ELR (cell line): ENCODE measurements at regions not wholly inside any gene's neighbourhood (a gene's known extent, or its start where the extent isn't known, plus 50 kb on each side); places are given as distances from the start of the nearest gene placed in this dataset.
"Not testable (repeated sequence)": the region's sequence is repeated elsewhere in the genome, so short reads cannot be mapped to it uniquely, and the experiment has no call there.

Source experiments
- DNase-seq: peaks from one replicate; pipeline ENCODE4 v3.0.0-alpha.2; 2015; ENCODE audit warnings: low read depth

GRCh38 chr20:29296256-29297230, 1960.9 kb upstream of the DEFB115 start:
- DNase-seq, result no peak

DNA sequence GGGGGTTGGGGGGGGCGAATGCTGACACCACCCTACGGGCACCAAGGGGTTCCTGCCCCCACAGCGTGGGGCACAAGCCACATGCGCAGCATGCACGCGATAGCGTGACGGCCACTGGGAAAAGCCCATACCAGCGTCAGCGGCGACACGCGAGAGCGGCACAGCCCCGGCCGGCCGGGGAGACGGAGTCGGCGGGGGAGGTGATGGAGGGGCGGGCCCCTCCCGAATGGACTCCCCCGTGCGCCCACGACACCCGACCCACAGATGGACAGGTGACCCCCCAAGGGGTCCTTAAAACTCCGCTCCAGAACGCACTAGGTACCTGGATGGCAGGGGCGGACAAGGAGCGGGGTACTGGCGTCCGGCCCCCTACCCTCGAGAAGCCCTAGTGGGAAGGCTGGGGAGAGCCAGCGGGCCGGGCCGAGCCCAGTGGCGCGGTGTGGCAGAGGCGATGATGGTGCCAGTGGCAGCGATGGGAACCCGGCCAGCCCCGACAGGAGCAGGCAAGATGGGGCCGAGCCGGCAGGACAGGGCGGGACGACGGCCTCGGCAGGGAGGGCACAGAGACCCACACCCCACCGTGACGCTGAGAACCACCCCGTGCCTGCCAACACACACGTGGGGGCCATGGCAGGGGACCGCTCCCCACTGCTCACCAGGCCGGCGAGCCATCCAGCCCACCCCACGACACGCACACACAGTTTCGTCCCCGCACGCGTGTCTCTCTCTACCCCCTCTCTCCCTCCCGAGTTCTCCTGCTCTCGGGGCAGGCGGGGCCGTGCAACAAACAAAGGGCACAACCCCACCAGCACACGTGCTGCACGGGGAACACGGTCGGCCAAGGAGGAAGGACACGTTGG, 1959.8 kb upstream of the DEFB115 start:
- DNase-seq, result no peak

GRCh38 chr20:29298271-29298590, 1959.2 kb upstream of the DEFB115 start:
- no peak for DNase-seq

DNA sequence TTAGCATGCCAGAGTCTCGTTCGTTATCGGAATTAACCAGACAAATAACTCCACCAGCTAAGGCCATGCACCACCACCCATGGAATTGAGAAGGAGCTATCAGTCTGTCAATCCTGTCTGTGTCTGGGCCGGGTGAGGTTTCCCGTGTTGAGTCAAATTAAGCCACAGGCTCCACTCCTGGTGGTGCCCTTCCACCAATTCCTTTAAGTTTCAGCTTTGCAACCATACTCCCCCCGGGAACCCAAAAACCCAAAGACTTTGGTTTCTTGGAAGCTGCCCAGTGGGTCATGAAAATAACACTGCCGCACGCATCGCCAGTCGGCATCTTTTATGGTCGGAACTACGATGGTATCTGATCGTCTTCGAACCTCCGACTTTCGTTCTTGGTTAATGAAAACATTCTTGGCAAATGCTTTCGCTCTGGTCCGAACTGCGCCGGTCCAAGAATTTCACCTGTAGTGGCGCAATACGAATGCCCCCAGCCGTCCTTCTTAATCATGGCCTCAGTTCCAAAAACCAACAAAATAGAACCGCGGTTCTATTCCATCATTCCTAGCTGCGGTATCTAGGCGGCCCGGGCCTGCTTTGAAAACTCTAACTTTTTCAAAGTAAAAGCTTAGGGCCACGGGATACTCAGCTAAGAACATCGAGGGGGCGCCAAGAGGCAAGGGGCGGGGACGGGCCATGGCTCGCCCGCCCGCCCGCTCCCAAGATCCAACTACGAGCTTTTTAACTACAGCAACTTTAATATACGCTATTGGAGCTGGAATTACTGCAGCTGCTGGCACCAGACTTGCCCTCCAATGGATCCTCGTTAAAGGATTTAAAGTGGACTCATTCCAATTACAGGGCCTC, 1958.5 kb upstream of the DEFB115 start:
- DNase-seq, result no peak

GRCh38 chr20:29299811-29300578, 1957.5 kb upstream of the DEFB115 start:
- no peak for DNase-seq

DNA sequence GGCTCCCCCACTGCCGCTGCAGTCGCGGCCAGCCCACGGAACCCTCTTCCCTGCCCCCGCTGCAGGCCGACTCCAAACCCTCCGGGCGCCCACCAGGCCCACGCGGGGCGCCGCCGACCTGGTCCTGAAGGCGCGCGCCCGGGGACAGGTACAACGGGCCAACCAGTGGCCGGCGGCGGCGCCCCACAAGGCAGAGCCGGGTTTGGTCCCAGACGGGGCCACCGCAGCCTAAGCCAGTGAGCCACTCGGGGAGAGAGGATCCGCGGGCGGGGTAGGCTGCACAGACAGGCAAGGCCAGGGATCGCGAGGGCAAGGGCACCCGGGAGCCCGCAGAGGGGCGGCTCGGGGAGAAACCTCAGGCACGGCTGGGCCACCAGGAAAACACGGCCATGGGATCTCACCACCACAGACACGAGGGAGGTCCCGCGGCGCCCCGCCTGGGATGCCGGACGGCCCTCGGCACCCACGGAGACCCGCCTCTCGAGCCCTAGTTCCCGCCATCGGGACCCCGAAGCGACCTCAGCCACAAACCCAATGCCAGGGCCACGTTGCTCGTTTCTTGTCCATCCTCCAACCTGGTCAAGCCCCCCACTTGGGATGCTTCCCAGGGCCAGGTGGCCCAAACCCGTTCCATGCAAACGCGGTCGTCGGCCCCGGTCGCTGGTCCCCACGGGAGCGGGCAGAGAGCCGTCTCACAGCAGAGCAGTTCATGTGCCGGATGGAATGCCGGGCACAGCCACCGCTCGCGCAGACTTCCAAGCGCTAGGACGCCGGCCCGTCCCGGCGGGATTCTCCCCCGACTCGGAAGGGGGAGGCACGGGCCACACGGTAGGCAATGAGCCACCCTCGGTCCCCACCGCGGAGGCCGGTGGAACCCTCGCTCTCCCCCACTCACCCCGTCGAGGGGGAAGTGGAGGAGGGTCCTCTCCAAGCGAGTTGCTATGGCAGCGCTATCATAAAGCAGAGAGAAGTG, 1956.6 kb upstream of the DEFB115 start:
- no peak for DNase-seq

DNA sequence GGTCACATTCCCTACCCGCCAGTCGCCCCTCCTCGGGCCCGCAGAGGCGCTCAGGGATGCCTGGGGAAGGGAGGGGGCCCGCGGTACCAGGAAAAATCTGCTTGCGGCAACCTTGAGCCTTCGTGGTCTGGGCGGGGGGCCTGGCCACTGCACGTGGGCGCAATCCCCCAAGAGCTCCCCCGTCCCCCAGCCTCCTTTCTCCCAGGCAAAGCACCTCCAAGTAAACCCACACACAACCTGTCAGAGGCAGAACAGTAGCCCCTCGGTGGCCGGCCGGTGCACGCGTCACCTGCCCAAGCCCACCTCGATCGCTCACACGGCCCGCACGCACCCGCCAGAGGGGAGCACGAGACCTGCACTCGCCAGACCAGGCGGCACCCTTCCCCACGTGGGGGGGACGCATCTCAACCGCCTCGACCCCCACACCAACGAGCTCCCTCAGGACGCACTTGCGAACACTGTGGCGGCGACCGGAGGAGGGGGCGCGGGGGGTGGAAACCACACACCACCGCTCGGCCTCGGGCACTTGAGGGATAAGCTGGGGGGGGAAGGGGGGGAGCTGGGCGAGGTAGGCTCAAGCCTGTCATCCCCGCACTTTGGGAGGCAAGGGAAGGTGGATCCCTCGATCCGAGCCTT, 1955.7 kb upstream of the DEFB115 start:
- DNase-seq, result no peak

GRCh38 chr20:29302979-29303644, 1954.4 kb upstream of the DEFB115 start:
- no peak for DNase-seq

GRCh38 chr20:29306390-29307072, 1950.9 kb upstream of the DEFB115 start:
- no peak for DNase-seq

- not testable (repeated sequence) for DNase-seq
Measured at GRCh38 chr20:29307484-29307883, 1950.0 kb upstream of the DEFB115 start.

DNA sequence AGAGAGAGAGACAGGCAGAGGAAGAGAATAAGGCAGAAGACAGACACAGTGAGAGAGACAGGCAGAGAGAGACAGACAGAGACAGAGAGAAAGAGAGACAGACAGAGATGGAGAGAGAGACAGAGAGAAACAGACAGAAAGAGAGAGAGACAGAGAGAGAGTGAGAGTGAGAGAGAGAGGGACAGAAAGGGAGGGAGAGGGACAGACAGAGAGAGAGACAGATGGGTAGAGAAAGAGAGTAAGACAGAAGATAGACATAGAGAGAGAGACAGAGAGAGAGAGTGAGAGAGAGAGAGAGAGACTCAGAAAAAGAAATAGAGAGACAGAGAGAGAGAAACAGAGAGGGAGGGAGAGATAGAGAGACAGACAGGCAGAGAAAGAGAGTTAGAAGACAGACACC, 1948.5 kb upstream of the DEFB115 start:
- not testable (repeated sequence) for DNase-seq

GRCh38 chr20:29309481-29309880, 1948.0 kb upstream of the DEFB115 start:
- not testable (repeated sequence) for DNase-seq

DNA sequence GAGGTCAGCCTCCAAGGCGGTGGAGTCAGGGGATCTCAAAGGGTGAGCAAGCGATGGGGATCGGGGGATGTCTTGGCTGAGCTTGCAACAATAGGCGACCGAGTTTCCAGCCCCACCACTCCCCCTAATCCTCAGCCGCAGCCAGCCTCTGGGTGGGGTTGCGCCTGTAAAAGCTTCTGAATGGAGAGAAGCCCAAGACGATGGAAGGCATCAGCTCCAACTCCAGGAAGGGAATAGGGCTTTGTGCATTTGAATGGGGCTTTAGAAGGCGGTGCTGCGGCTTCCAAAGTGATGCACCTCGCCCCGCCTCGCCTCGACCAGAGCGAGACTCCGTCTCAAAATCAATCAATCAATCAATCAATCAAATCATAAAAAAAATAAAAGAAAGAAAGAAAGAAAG, 1946.4 kb upstream of the DEFB115 start:
- not testable (repeated sequence) for DNase-seq

- not testable (repeated sequence) for DNase-seq
Measured at GRCh38 chr20:29312679-29313078, 1944.8 kb upstream of the DEFB115 start.

DNA sequence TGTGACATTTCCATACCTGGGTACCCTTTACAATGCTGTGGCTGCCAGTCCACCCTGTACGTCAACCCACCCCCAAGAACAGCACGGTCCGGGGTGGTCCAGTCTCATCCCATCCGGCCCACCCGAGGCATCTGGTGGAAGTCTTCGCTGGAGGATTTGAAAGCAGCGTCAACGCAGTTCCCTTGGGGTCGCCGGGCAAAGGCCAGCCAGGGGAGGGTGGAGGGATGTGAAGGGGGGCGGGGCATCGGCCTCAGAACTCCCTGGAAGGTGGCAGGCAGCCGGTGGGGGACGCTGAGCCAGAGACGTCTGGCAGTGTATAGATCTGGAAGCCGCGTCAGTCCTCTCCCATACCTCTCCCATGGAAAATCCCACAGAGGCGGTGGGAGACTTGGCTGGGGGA, 1944.0 kb upstream of the DEFB115 start:
- no peak for DNase-seq

GRCh38 chr20:29314294-29314693, 1943.2 kb upstream of the DEFB115 start:
- no peak for DNase-seq

GRCh38 chr20:29318871-29319461, 1938.5 kb upstream of the DEFB115 start:
- no peak for DNase-seq

- no peak for DNase-seq
Measured at GRCh38 chr20:29319725-29320124, 1937.7 kb upstream of the DEFB115 start.
